ENCODE measurements at regions not wholly inside any gene's neighbourhood (a gene's known extent, or its start where the extent isn't known, plus 50 kb on each side); places are given as distances from the start of the nearest gene placed in this dataset.
A peak's percentile ranks its signal among the peaks of the same experiment; 100 is the strongest.

- no peak for DNase-seq
These were observed 660.6 kb downstream of the ETS1 start for GRCh38 chr11:127926721-127927120.

- no peak for DNase-seq
These were observed 661.9 kb downstream of the ETS1 start for GRCh38 chr11:127925475-127925874.

DNA sequence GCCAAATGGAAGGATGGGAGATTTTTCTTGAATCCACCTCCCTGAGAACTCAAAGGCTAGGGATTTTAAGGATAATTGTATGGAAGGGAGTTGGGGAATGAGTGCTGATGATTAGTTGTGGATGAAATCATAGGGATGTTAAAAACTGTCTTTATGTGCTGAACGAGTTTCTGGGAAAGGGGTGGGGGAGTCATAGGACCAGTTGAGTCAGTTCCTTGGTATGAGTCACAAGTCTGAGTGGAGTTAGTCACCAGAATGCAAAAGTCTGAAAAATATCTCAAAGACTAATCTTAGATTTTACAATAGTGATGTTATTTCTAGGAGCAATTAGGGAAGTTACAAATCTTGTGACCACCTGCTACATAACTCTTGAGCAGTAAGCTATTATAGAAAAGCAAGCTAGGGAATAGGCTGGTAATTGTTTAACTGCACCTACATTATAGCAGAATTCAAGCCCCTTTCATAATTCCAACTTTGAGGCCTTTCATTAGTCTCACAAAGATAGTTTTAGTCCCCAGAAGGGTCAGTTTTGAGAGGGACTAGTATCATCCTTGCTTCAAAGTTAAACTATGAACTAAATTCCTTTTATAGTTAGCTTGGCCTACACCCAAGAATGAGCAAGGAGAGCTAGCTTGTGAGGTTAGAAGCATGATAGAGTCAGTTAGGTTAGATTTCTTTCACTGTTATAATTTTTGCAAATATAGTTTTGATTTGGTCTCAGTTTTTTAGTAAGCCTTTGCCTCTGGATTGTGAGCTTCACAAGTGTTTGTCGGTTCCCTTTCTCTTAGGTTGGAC, 668.0 kb downstream of the ETS1 start:
- DNase-seq = no peak

GRCh38 chr11:127902382-127902781, 685.0 kb downstream of the ETS1 start:
- DNase-seq = no peak

DNA sequence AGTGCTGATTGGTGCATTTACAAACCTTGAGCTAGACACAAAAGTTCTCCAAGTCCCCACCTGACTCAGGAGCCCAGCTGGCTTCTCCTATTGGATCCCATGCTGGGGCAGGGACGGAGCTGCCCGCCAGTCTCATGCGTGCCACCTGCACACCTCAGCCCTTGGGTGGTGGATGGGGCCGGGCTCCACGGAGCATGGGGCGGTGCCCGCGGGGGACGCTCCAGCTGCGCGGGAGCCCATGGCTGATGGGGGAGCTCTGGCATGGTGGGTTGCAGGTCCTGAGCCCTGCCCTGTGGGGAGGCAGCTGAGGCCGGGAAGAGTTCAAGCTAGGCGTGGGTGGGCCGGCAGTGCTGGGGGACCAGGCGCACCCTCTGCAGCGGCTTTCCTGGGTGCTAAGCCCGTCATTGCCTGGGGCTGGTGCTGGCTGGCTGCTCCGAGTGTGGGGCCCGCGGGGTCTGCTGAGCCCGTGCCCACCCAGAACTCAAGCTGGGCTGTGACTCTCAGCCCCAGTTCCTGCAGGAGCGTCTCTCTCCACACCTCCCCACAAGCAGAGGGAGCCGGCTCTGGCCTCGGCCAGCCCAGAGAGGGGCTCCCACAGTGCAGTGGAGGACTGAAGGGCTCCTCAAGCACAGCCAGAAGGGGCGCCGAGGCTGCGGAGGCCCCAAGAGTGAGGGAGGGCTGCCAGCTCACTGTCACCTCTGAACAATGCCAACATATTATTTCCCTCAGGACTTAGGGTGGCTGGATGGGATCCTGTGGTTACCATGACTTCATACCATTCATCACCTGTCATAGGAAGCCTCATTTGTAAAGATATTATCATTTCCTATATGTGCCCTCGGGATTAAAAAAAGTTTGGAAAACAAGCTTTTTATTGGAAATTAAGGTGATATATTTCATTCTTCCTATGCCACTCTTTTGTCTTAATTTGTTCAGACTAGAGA, 688.7 kb downstream of the ETS1 start:
- no peak for DNase-seq

GRCh38 chr11:127895776-127896175, 691.6 kb downstream of the ETS1 start:
- DNase-seq = no peak

- DNase-seq = no peak
These were observed 693.0 kb downstream of the ETS1 start for GRCh38 chr11:127894316-127894715.

DNA sequence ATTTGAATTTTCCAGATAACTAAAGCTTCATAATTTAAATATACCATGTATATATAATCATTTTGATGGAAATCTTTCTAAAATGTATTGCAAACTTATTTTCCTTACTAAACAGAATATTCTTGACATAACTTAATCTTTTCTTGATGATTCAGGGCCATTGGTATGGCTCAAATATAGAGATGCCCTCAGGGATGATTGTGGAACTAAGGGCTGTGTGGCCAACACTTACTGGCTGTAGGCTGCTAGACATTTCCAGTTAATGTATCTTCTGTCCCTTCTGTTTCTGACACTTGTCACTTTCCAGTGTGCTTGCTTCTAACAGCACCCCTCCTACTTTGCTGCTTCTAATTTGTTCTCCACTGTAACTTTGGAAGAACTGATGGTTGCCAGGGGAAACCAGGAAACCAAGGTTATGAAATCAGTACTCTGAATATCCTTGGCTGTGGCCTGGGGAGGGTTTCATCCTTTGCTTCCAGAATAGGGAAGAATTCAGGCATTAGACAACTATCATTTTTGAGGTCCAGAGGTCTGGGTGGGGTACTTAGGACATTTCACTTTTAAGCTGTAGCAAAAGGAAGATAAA, 697.2 kb downstream of the ETS1 start:
- no peak for DNase-seq

DNA sequence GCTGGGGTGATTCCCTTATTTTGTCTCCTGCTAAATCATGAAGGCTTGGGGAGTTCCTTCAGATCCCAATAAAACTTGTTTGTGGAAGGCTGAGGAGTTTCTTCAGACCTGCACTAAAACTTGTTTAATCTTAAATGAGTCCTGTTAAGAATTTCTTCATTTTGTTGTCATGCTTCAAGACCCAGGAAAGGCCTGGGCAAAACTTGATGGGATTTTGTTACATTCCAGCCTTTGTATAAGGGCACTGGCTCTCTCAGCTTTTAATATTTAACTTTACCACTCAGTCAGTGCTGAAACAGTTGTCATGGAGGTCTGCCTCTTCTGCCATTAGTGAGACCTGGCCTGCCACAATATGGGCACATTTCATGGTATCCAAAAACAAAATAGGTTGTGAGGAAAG, 699.0 kb downstream of the ETS1 start:
- no peak for DNase-seq

DNA sequence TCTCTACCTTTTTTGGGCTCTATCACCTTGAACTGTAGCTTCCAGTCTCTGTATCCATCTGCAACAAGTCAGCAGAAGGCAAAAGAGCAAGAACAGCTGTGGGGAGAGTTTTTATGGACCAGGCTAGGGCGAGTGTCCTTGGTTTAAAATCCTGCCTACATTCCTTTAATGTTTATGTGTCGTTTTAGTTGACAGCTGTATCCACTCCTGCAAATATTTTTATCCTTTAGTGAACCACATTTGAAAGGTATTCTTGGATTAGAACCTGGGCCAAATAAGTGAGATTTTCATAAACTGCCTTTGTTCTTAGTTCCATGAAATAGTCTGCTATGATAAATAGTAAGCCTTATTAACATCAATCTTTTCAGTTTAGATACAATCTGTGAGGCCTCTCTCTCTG, 712.2 kb downstream of the ETS1 start:
- no peak for DNase-seq

DNA sequence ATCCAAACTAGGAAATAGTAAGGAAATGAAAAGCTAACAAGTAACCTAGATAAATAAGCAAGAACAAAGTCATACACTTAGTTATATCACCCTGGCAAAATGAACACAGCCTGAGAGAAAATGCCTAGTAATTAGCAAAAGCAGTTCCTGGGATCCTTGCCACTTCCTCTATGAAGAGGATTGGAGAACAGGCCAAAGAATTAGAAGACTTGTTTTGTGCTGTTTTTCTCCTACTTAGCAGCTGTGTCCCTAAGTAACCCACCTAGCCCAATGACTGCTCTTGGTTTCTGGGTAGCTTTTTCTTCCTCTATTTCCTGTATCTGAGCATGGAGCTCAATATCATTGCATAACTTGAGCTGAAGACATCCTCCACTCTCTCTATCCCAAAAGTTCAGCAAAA, 713.9 kb downstream of the ETS1 start:
- no peak for DNase-seq

GRCh38 chr11:127866109-127866508, 721.2 kb downstream of the ETS1 start:
- no peak for DNase-seq

DNA sequence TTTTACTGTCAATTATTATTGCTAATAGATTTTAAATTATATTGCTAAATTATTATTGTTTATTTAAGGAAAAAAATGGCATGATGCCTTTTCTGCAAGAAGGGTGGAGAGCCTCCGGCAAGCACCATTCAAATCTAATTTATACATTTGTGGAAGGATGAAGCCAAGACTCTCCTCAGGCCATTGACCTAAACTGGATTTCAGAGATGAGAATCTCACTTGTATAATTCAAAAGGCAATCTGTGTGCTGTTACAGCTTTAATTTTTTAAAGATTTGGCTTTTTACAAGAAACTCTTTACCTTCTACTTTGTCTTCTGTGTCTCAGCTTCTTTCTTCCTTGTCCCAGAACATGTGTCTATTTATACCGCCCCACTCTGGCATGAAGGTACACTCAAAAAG, 722.5 kb downstream of the ETS1 start:
- DNase-seq = no peak

DNA sequence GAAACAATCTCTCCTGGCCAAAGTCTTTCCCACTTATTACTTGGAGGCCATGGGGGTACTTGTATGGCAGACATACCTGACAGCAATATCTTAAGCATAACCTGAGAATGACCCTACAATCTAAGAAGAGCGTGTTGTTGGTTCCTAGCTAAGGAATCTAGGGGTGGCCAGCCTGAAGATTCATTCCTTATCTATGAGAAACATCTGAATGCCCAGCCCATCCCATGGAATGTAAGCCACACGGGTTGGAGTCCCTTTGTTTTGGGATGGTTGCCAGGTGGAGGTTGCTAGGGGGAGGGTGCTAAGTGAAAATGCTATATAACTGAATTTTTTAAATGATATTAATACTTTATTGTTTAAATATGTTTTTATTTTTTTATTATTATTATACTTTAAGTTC, 725.0 kb downstream of the ETS1 start:
- no peak for DNase-seq

DNA sequence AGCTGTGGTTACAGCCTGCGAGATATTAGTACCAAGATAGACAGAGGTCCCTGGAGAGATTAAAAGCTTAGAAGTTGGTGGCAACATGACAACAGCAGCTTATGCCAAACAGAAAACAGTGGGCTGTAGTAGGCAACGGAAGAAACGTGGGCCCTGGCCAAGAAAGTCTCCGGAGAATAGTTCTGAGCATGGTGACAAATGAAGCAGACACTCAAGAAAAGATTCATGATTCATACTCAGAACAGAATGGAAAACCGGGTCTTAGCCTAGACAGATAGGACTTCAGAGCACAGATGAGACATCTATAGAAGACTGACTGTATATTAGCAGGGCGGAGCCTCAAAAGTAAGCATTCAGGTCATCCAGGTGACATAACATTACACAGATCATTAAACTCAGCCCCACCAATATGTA, 727.4 kb downstream of the ETS1 start:
- no peak for DNase-seq

DNA sequence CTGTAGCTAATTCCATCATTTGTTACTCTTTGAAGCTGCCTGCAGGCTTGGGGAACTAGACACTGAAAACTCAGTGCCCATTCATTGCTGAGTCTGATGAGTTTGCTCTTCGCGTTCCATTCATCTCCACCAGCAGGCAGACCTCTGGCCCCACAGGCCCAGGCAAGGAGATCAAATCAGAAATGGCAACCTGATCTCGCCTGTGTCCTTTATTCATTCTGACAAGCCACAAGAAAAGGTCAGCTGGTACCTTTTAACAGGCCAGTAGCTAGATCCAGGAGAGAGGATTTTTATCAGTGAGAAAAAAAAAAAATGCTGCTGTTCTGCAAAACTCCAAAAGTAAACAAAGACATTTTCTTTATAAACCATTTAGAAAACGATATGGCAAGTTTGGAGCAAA, 742.5 kb downstream of the ETS1 start:
- DNase-seq = no peak

DNA sequence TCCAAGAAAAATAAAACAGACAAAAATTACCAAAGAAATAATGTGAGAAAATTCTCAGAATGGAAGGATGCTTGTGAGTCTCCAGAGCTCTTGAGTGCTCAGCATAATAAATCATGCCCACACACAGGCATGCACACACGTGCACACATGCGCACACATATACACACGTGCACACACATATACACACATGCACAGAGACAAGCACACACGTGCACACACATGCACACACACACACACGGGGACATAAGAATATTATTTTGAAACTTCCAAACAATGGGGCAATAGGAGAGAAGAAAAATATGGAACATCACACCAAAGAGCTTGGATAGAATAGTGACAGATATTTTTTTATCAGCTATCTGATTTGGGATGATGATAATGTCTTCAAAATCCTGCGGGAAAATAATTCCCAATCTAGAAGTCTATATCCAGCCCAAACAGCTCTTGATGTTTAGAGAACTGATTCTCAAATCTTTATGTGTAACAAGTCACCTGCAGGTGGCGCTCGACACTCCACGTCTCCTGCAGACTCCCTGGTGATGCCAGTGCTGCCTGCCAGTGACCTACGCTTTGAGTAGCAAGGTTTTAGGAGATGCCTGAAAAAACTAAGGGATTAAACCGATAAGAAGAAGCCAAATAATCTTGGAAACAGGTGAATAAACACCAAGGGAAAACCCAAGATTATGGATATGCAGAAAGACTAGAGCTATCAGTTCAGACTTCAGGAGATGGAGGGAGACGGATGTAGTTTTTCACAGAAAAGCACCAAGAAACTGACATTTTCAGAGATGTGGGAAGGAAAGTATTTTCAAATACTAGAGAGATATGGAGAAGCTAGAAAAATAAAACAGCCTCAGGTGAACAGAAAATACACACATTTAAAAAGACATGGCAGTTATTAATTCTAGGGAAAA, 743.6 kb downstream of the ETS1 start:
- peak; percentile 27 for DNase-seq

GRCh38 chr11:127825183-127825582, 762.2 kb downstream of the ETS1 start:
- DNase-seq = no peak

- DNase-seq = no peak
These were observed 768.7 kb downstream of the ETS1 start for GRCh38 chr11:127818625-127819024.

DNA sequence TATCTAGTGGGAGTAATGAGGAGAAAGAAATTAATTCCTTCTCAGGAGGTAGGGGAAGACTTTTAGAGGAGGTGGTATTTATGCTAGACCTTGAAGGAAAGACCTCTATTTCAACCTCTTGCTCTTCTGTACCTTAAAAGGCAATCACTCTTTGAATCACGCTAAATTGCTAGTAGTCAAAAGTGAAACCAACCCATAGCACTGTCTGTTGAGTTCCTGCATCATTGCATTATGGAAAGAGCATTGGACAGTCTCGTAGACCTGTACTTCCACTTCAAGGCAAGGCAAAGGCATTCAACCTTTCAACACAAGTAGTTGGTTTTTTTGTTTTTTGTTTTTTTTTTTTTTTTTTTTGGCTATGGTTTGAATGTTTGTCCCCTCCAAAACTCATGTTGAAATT, 770.4 kb downstream of the ETS1 start:
- no peak for DNase-seq

- DNase-seq = no peak
These were observed 772.0 kb downstream of the ETS1 start for GRCh38 chr11:127815331-127815730.

DNA sequence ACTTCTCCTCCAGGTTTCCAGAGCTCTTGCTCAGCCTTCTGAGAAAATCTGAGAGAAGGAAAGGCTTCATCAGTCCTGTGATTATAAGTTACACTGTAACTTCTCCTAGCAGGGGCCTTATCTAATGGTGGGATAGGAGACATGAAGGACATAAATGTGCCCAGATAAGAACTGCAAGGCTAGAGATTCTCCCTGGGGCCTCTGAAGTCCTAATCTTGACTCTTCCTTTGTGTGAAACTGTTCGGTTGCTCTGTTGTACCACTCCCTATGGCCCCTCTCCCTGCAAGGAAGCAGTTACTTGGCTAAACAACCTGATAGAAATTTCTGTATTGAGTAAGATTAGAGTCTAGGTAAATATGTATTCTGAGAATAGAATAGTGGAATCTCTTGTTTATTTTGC, 780.9 kb downstream of the ETS1 start:
- no peak for DNase-seq

- no peak for DNase-seq
These were observed 781.6 kb downstream of the ETS1 start for GRCh38 chr11:127805771-127806170.
